Hepatocyte (in vitro differentiated cells): ENCODE measurements at regions not wholly inside any gene's neighbourhood (a gene's known extent, or its start where the extent isn't known, plus 50 kb on each side); places are given as distances from the start of the nearest gene placed in this dataset.

Experiments
- EZH2 ChIP-seq: fragments of 200-600 bp; sonication (generic); IDR thresholded peaks from 2 replicates; pipeline ENCODE4 v1.6.1; 2016; ENCODE audit warnings: antibody characterized with exemption, mild to moderate bottlenecking, borderline replicate concordance
- EZH2phosphoT487 ChIP-seq: fragments of 200-600 bp; sonication (generic); IDR thresholded peaks from one replicate; pipeline ENCODE4 v1.6.1; 2018; ENCODE audit warnings: antibody characterized with exemption, mild to moderate bottlenecking, low read depth, moderate library complexity; ENCODE audit not compliant: unreplicated experiment, severe bottlenecking
- TF ChIP-seq, protein P1 (sequence below): fragments of 200-600 bp; sonication (generic); IDR thresholded peaks from 2 replicates; pipeline ENCODE4 v1.5.1; 2016; ENCODE audit warnings: antibody characterized with exemption, mild to moderate bottlenecking; ENCODE audit not compliant: poor library complexity

DNA sequence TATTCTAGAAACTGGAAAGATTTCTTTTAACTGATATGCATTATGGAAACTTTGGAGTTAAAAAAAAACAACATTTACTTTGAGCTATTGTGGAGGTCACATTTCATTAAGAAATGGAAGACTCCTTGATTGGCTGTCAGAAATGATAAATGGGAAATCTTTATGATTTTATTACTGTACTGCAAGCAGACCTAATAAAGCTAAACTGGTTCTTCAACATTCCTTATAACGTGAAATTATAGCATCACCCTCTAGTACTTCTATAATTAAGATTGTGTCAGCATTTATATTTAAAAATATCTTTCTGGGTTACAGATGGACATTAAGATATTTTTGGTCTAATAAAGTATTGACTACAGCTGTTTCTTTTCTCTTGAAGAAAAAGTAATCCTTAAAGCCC, 213.8 kb upstream of the PACRGL start:
- TF ChIP-seq, protein P1, sequence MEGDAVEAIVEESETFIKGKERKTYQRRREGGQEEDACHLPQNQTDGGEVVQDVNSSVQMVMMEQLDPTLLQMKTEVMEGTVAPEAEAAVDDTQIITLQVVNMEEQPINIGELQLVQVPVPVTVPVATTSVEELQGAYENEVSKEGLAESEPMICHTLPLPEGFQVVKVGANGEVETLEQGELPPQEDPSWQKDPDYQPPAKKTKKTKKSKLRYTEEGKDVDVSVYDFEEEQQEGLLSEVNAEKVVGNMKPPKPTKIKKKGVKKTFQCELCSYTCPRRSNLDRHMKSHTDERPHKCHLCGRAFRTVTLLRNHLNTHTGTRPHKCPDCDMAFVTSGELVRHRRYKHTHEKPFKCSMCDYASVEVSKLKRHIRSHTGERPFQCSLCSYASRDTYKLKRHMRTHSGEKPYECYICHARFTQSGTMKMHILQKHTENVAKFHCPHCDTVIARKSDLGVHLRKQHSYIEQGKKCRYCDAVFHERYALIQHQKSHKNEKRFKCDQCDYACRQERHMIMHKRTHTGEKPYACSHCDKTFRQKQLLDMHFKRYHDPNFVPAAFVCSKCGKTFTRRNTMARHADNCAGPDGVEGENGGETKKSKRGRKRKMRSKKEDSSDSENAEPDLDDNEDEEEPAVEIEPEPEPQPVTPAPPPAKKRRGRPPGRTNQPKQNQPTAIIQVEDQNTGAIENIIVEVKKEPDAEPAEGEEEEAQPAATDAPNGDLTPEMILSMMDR, result no peak
- TF ChIP-seq EZH2phosphoT487 (no peak), EZH2 (no peak)
